Retinal pigment epithelial cell (primary cell): ENCODE measurements at regions not wholly inside any gene's neighbourhood (a gene's known extent, or its start where the extent isn't known, plus 50 kb on each side); places are given as distances from the start of the nearest gene placed in this dataset.

Experiments
- DNase-seq: peaks from one replicate; pipeline ENCODE4 v3.0.0-alpha.2; 2010; ENCODE audit warnings: low read depth
- H3K4me3 ChIP-seq: 2 replicates; pipeline ENCODE4 v1.5.1; 2011; ENCODE audit warnings: mild to moderate bottlenecking, low read length, control low read depth, moderate library complexity
- TF ChIP-seq, protein P1 (sequence below): conservative IDR thresholded peaks from 2 replicates; pipeline ENCODE4 v1.5.1; 2011; ENCODE audit warnings: low read depth, low read length, control low read depth, inconsistent platforms

DNA sequence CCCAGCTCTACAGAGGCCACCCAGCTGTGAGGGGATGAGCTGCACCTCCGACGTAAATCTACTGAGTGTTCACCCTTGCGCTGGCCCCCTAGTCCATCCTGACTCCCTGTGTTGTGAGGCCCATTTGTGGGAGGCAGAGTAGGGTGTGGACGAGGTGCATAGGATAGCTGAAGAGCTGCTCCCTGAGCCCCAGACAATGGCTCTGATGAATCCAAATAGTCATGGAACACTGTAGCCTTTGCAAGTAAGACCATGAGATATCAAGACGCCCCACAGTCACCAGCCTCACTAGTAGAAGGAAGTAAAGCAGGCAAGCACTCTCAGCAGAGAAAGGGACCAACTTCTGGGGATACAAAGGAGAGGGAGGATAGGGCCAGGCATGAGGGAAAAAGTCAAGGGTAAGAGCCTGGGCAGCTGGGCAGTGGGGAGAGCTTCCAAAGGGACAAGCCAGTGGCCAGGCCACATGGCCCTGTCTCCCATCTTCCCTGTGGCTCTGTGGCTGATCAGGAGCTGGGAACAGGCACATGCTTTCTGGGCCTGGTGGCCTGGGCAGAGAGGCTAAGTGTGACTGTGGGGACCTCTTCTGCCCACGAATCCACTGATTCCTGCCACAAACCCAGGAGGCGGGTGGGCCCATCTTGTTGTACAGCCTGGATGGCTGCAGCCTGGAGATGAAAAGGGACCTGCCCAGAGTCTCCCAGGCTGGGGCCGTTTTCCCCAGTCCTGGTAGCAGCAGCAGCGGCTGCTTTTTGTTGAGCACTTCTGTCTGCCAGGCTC lies 55.5 kb upstream of the EPS8L3 start:
- DNase-seq: no peak
- TF ChIP-seq, protein P1, sequence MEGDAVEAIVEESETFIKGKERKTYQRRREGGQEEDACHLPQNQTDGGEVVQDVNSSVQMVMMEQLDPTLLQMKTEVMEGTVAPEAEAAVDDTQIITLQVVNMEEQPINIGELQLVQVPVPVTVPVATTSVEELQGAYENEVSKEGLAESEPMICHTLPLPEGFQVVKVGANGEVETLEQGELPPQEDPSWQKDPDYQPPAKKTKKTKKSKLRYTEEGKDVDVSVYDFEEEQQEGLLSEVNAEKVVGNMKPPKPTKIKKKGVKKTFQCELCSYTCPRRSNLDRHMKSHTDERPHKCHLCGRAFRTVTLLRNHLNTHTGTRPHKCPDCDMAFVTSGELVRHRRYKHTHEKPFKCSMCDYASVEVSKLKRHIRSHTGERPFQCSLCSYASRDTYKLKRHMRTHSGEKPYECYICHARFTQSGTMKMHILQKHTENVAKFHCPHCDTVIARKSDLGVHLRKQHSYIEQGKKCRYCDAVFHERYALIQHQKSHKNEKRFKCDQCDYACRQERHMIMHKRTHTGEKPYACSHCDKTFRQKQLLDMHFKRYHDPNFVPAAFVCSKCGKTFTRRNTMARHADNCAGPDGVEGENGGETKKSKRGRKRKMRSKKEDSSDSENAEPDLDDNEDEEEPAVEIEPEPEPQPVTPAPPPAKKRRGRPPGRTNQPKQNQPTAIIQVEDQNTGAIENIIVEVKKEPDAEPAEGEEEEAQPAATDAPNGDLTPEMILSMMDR: no peak
- no peak overlapping the region for H3K4me3 ChIP-seq

DNA sequence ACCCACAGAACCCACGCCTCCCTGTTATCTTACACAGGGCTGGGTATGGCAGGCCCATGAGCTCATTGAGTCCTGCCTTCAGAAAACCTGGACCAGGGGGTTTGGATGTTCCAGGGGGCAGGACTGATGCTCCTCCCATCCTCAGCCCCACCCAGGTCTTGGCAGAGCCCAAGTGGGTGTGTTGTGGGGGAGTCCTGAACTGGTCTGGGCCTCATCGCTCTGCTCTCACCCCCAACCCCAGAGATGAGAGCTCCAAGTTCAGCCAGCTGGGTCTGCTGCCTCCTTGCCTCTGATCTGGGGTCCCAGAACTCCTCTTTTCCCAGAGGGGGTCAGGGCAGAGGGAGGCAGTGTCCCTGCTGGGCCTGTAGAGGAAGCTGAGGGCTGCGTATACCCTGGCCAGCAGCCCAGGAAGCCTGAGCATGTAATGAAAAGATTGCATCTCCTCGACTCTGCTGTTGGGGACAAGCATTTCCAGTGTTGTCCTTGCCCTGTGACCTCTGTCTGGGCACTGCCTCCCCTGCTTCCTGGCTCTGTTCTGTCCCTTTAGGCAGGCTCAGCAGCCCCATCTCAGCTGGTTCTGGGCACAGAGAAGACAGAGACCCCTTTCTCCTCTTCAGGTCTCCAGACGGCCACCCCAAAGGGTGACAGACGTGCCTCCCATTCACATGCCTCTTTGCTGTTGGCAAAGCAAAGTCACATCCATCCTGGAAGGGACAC lies 54.7 kb upstream of the EPS8L3 start:
- H3K4me3 ChIP-seq: no peak overlapping the region
- no peak for DNase-seq
- TF ChIP-seq, protein P1: no peak

DNA sequence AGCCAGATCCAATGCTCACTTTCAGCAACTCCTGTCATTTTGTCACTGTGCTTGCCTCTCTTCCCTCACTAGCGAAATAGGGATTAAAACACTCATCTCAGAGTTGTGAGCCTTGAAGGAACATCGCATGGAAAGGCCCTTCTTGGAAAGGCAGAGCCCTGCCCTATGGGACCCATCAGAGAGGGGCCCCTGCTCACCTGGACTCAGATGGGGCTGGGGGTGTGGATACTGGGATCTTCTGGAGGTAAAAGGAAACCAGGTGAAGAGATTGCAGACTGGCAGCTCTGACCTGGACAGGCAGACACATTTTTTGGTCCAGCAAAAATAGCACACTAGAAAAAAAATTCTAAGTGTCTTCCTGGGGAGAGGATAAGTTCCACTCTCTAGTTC lies 54.2 kb upstream of the EPS8L3 start:
- no peak for DNase-seq
- no peak overlapping the region for H3K4me3 ChIP-seq
- TF ChIP-seq, protein P1: no peak

DNA sequence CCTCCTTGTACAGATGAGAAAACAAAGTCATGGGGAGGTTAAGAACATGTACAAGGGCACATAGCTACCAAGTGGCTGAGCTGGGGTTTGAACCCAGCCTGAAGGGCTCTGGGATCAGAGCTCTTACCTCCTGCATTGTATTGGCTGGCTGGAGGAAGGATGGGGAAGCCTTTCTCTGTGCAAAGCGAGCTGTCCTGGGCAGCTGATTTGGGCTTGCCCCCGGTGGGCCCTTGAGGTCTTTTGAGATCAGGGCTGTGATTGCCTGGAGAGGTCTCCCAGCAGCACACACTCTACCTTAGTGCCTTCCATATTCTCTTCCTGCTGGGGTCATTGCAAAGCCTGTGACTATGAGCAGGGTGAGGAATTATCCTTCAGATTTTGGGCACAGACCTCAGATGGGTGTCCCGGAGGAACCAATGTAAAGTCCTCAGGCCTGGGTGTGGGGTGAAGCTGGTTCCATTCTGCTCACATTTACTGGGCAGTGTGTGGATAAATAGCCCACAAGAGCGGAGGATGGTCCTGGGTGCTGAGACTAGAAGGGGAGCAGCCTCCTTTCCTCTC lies 53.3 kb upstream of the EPS8L3 start:
- DNase-seq: no peak

DNA sequence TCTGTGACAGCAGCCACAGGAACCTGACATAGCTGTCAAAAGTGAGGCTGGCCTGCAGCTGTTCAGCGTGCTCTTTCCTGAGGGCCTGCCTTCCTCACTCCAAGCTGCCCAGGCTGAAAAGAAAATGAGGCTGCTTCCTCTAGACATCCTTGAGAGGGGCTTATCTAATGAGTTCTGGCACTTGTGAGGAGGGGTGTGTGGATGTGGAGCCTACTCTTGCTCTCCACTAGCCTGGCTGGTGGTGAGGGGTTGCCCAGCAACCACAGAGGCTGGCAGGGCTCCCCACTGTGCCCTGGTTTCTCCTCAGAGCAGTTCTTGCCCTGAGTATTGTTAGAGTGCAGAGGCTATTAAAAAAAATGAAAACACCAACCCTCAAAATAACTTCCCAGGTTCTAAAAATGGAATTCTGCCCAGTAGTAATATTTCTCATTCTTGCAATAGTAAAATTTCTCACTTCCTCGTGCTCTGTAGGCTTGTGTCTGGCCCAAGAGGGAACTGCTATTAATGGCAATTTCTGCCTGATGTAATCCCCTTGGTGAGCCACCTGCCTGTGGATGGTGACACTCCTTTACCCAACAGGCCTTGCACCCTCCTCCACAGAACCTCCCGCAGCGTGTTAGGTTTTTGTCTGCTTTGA lies 52.6 kb upstream of the EPS8L3 start:
- H3K4me3 ChIP-seq: no peak overlapping the region
- DNase-seq: no peak
- TF ChIP-seq, protein P1: no peak

More for the DNA sequence above, 53.3 kb upstream of the EPS8L3 start:
- no peak overlapping the region for H3K4me3 ChIP-seq
- TF ChIP-seq, protein P1: no peak

DNA sequence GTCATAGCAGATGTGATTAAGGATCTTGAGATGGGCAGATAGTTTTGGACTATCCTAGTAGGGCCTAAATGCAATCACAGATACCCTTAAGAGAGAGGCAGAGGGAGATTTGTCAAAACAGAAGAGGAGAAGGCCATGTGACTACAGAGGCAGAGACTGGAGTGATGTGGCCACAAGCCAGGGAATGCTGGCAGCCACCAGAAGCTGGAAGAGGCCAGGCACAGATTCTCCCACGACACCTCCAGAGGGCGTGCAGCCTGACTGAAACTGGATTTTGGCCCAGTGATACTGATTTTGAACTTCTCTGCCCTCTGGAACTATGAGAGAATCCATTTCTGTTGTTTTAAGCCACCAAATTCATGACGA lies 52.1 kb upstream of the EPS8L3 start:
- TF ChIP-seq, protein P1: no peak
- H3K4me3 ChIP-seq: no peak overlapping the region

More for the DNA sequence above, 52.1 kb upstream of the EPS8L3 start:
- DNase-seq: no peak
